T follicular helper cell (primary cell): ENCODE measurements at regions not wholly inside any gene's neighbourhood (a gene's known extent, or its start where the extent isn't known, plus 50 kb on each side); places are given as distances from the start of the nearest gene placed in this dataset.
"Not testable (repeated sequence)": the region's sequence is repeated elsewhere in the genome, so short reads cannot be mapped to it uniquely, and the experiment has no call there.

Experiments
- DNase-seq: peaks from one replicate; pipeline ENCODE4 v3.0.0-alpha.2; 2020; ENCODE audit warnings: low read depth

- DNase-seq, result no peak
Measured at GRCh38 chr19:28435551-28436271, 777.2 kb downstream of the UQCRFS1 start.

- DNase-seq, result not testable (repeated sequence)
Measured at GRCh38 chr19:28434794-28435193, 778.2 kb downstream of the UQCRFS1 start.

GRCh38 chr19:28434365-28434764, 778.6 kb downstream of the UQCRFS1 start:
- not testable (repeated sequence) for DNase-seq

GRCh38 chr19:28433166-28433565, 779.8 kb downstream of the UQCRFS1 start:
- DNase-seq, result not testable (repeated sequence)

- no peak for DNase-seq
Measured at GRCh38 chr19:28430214-28430613, 782.7 kb downstream of the UQCRFS1 start.

- DNase-seq, result no peak
Measured at GRCh38 chr19:28429356-28429755, 783.6 kb downstream of the UQCRFS1 start.

- no peak for DNase-seq
Measured at GRCh38 chr19:28428663-28429348, 784.1 kb downstream of the UQCRFS1 start.

GRCh38 chr19:28427376-28428083, 785.4 kb downstream of the UQCRFS1 start:
- no peak for DNase-seq

- no peak for DNase-seq
Measured at GRCh38 chr19:28426730-28427225, 786.2 kb downstream of the UQCRFS1 start.

- DNase-seq, result no peak
Measured at GRCh38 chr19:28426110-28426729, 786.7 kb downstream of the UQCRFS1 start.

GRCh38 chr19:28425046-28425931, 787.7 kb downstream of the UQCRFS1 start:
- no peak for DNase-seq

GRCh38 chr19:28424662-28425045, 788.3 kb downstream of the UQCRFS1 start:
- no peak for DNase-seq

GRCh38 chr19:28424077-28424476, 788.9 kb downstream of the UQCRFS1 start:
- DNase-seq, result no peak

GRCh38 chr19:28422791-28423650, 789.9 kb downstream of the UQCRFS1 start:
- DNase-seq, result no peak

- no peak for DNase-seq
Measured at GRCh38 chr19:28422046-28422445, 790.9 kb downstream of the UQCRFS1 start.

GRCh38 chr19:28420811-28421550, 792.0 kb downstream of the UQCRFS1 start:
- no peak for DNase-seq

- no peak for DNase-seq
Measured at GRCh38 chr19:28419312-28419711, 793.6 kb downstream of the UQCRFS1 start.

GRCh38 chr19:28417361-28417760, 795.6 kb downstream of the UQCRFS1 start:
- DNase-seq, result no peak

- no peak for DNase-seq
Measured at GRCh38 chr19:28416245-28416644, 796.7 kb downstream of the UQCRFS1 start.

- DNase-seq, result no peak
Measured at GRCh38 chr19:28414748-28415147, 798.2 kb downstream of the UQCRFS1 start.
